Endodermal cell (in vitro differentiated cells): ENCODE measurements at regions not wholly inside any gene's neighbourhood (a gene's known extent, or its start where the extent isn't known, plus 50 kb on each side); places are given as distances from the start of the nearest gene placed in this dataset.

Experiments
- DNase-seq: peaks from one replicate; pipeline ENCODE4 v3.0.0-alpha.2; 2017
- H3K27ac ChIP-seq: 2 replicates; pipeline ENCODE4 v1.5.1; 2013; ENCODE audit warnings: mild to moderate bottlenecking, low read depth, low read length, moderate library complexity
- H3K27me3 ChIP-seq: 2 replicates; pipeline ENCODE4 v1.6.1; 2013; ENCODE audit warnings: mild to moderate bottlenecking, low read length, moderate library complexity; ENCODE audit not compliant: insufficient read depth, control insufficient read depth, poor library complexity, severe bottlenecking
- H3K36me3 ChIP-seq: 2 replicates; pipeline ENCODE4 v1.7.0; 2013; ENCODE audit warnings: mild to moderate bottlenecking, low read length, moderate library complexity; ENCODE audit not compliant: control insufficient read depth, insufficient read depth
- H3K4me1 ChIP-seq: one replicate; pipeline ENCODE4 v1.7.0; 2013; ENCODE audit warnings: low read length; ENCODE audit not compliant: control insufficient read depth, insufficient read depth
- H3K4me3 ChIP-seq: 2 replicates; pipeline ENCODE4 v1.5.1; 2013; ENCODE audit warnings: mild to moderate bottlenecking, low read length, moderate library complexity
- H3K9ac ChIP-seq: 2 replicates; pipeline ENCODE4 v1.6.1; 2013; ENCODE audit warnings: mild to moderate bottlenecking, low read length, moderate library complexity; ENCODE audit not compliant: poor library complexity, severe bottlenecking; ENCODE audit errors: extremely low read depth
- H3K9me3 ChIP-seq: 2 replicates; pipeline ENCODE4 v1.6.1; 2013; ENCODE audit warnings: mild to moderate bottlenecking, low read length, moderate library complexity; ENCODE audit not compliant: control insufficient read depth
- H3K27ac Mint-ChIP-seq: 2 replicates; pipeline ENCODE4 v1.8.0; 2020; ENCODE audit warnings: mixed read lengths
- H3K27me3 Mint-ChIP-seq: 2 replicates; pipeline ENCODE4 v1.8.0; 2021; ENCODE audit warnings: mild to moderate bottlenecking, mixed read lengths; ENCODE audit not compliant: insufficient read depth
- H3K36me3 Mint-ChIP-seq: 2 replicates; pipeline ENCODE4 v1.8.0; 2020; ENCODE audit warnings: low read depth, mixed read lengths
- H3K4me1 Mint-ChIP-seq: 2 replicates; pipeline ENCODE4 v1.8.0; 2020; ENCODE audit warnings: mixed read lengths
- H3K4me3 Mint-ChIP-seq: 2 replicates; pipeline ENCODE4 v1.8.0; 2020; ENCODE audit warnings: mild to moderate bottlenecking, moderate library complexity, mixed read lengths
- H3K9me3 Mint-ChIP-seq: 2 replicates; pipeline ENCODE4 v1.8.0; 2020; ENCODE audit warnings: mild to moderate bottlenecking, mixed read lengths
- CTCF ChIP-seq: fragments of 200-600 bp; sonication (generic); conservative IDR thresholded peaks from 2 replicates; pipeline ENCODE4 v1.5.0; 2021; ENCODE audit warnings: antibody characterized with exemption, mild to moderate bottlenecking
- WGBS, 2 experiments: methylation state at CpG; one replicate each; pipeline versions ENCODE4 v1.1.5 to v1.1.7; 2013; ENCODE audit warnings: missing lambda C conversion rate in 2 of 2, mixed read lengths in 1 of 2; ENCODE audit not compliant: insufficient coverage in 1 of 2, insufficient read length in 1 of 2; 5-methylcytosine and 5-hydroxymethylcytosine counted together

GRCh38 chr3:152197451-152197850 is 71.3 kb upstream of the MBNL1 start:
- Mint-ChIP-seq H3K9me3 (no peaks in the 10 kb centered on the region), H3K4me3 (no peak overlapping the region), H3K36me3 (no peaks in the 10 kb centered on the region), H3K4me1 (peaks cover 19% of the 10 kb centered on the region), H3K27me3 (peaks cover 8% of the 10 kb centered on the region), H3K27ac (no peak overlapping the region)
- Histone ChIP-seq H3K27ac (no peak overlapping the region), H3K4me1 (peaks cover 5% of the 10 kb centered on the region), H3K9ac (no peak overlapping the region), H3K4me3 (no peak overlapping the region), H3K9me3 (no peaks in the 10 kb centered on the region), H3K27me3 (peaks cover 27% of the 10 kb centered on the region), H3K36me3 (no peaks in the 10 kb centered on the region)
- no peak for DNase-seq
- no peak for TF ChIP-seq CTCF
- WGBS, 2 experiments = 96 to 100% methylated on average over 3 of the region's 3 CpGs

- Histone ChIP-seq H3K9me3 (no peaks in the 10 kb centered on the region), H3K36me3 (no peaks in the 10 kb centered on the region), H3K27ac (no peak overlapping the region), H3K9ac (no peak overlapping the region), H3K27me3 (peaks cover 22% of the 10 kb centered on the region), H3K4me3 (no peak overlapping the region), H3K4me1 (peaks cover 9% of the 10 kb centered on the region)
- no peak for TF ChIP-seq CTCF
- Mint-ChIP-seq H3K27ac (no peak overlapping the region), H3K4me3 (no peak overlapping the region), H3K27me3 (peaks cover 6% of the 10 kb centered on the region), H3K36me3 (no peaks in the 10 kb centered on the region), H3K9me3 (no peaks in the 10 kb centered on the region), H3K4me1 (peaks cover 22% of the 10 kb centered on the region)
- WGBS, 2 experiments = 96 to 100% methylated on average over 1 to 3 of the region's 3 CpGs
- DNase-seq = no peak
Measured at GRCh38 chr3:152197937-152198336, 70.8 kb upstream of the MBNL1 start.

DNA sequence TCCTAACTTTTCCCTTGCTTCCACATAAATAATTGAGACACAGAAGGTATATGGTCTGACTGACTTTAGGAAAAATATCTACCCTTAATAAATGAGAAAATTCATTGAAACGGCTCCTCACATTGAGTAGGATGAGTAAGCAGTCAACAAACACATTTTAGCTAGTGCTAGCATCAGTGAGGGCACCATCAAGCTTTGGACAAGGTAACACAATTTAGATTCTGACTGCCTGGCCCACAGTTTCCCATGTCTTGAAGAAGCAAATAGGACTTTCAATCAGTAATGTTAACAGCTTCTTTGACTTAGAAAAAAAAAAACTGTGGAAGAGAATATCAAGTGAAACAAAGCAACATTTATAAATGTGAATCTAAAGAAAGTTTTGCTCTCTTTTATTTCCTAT is 70.1 kb upstream of the MBNL1 start:
- 86% methylated on average over 1 of the region's 1 CpG; no CpG with 5 or more reads in 1 of the 2 experiments for WGBS, 2 experiments
- H3K4me1 Mint-ChIP-seq = peaks cover 26% of the 10 kb centered on the region

More for the DNA sequence above, 70.1 kb upstream of the MBNL1 start:
- Mint-ChIP-seq H3K4me3 (no peak overlapping the region), H3K27me3 (peaks cover 2% of the 10 kb centered on the region), H3K9me3 (no peaks in the 10 kb centered on the region), H3K27ac (no peak overlapping the region), H3K36me3 (no peaks in the 10 kb centered on the region)
- no peak for DNase-seq
- no peaks in the 10 kb centered on the region for H3K36me3 ChIP-seq
- H3K4me1 ChIP-seq = peaks cover 12% of the 10 kb centered on the region
- no peak overlapping the region for H3K27ac ChIP-seq
- no peak for TF ChIP-seq CTCF
- no peak overlapping the region for H3K4me3 ChIP-seq
- H3K9ac ChIP-seq = no peak overlapping the region
- H3K9me3 ChIP-seq = no peaks in the 10 kb centered on the region
- peaks cover 18% of the 10 kb centered on the region for H3K27me3 ChIP-seq
